Karpas-422 (cell line): ENCODE measurements at regions not wholly inside any gene's neighbourhood (a gene's known extent, or its start where the extent isn't known, plus 50 kb on each side); places are given as distances from the start of the nearest gene placed in this dataset.
"Not testable (repeated sequence)": the region's sequence is repeated elsewhere in the genome, so short reads cannot be mapped to it uniquely, and the experiment has no call there.

Experiments
- DNase-seq: peaks from one replicate; pipeline ENCODE4 v3.0.0-alpha.2; 2015
- H2AFZ ChIP-seq: fragments of 200-600 bp; sonication (generic); 2 replicates; pipeline ENCODE4 v1.6.1; 2014; ENCODE audit warnings: antibody characterized with exemption, low read length, mixed read lengths
- H3K27ac ChIP-seq: fragments of 200-600 bp; sonication (generic); 2 replicates; pipeline ENCODE4 v1.5.1; 2014; ENCODE audit warnings: mild to moderate bottlenecking, low read length, moderate library complexity
- H3K27me3 ChIP-seq: fragments of 200-600 bp; sonication (generic); 2 replicates; pipeline ENCODE4 v1.6.1; 2014; ENCODE audit warnings: low read length, mixed read lengths
- H3K36me3 ChIP-seq: fragments of 200-600 bp; sonication (generic); 2 replicates; pipeline ENCODE4 v1.6.1; 2014; ENCODE audit warnings: low read length, mixed read lengths; ENCODE audit not compliant: insufficient read depth
- H3K4me1 ChIP-seq: fragments of 200-600 bp; sonication (generic); 2 replicates; pipeline ENCODE4 v1.6.1; 2014; ENCODE audit warnings: mild to moderate bottlenecking, low read length, mixed read lengths
- H3K4me2 ChIP-seq: fragments of 200-600 bp; sonication (generic); 2 replicates; pipeline ENCODE4 v1.6.1; 2014; ENCODE audit warnings: low read length, low read depth, mild to moderate bottlenecking; ENCODE audit not compliant: poor library complexity, severe bottlenecking
- H3K4me3 ChIP-seq: fragments of 200-600 bp; sonication (generic); 2 replicates; pipeline ENCODE4 v1.5.1; 2014; ENCODE audit warnings: mild to moderate bottlenecking, antibody characterized with exemption, low read length, mixed read lengths
- H3K79me2 ChIP-seq: fragments of 200-600 bp; sonication (generic); 2 replicates; pipeline ENCODE4 v1.6.1; 2014; ENCODE audit warnings: mild to moderate bottlenecking, low read length, mixed read lengths
- H3K9ac ChIP-seq: fragments of 200-600 bp; sonication (generic); 2 replicates; pipeline ENCODE4 v1.6.0; 2014; ENCODE audit warnings: low read length
- H3K9me2 ChIP-seq: fragments of 200-600 bp; sonication (generic), shearing (Covaris generic); replicated peaks from 2 replicates; pipeline ENCODE4 v1.6.0; 2014; ENCODE audit warnings: mild to moderate bottlenecking, low read length, moderate library complexity; ENCODE audit not compliant: insufficient read depth
- H3K9me3 ChIP-seq: fragments of 300-700, 200-600 bp; sonication (generic); 2 replicates; pipeline ENCODE4 v1.6.1; 2014; ENCODE audit warnings: low read length, mixed read lengths
- H4K20me1 ChIP-seq: fragments of 200-600 bp; sonication (generic); 2 replicates; pipeline ENCODE4 v1.6.1; 2014; ENCODE audit warnings: mild to moderate bottlenecking, antibody characterized with exemption, low read length, low read depth; ENCODE audit not compliant: insufficient read depth

GRCh38 chr6:27830600-27831433 is 81.4 kb downstream of the OR2B2 start:
- not testable (repeated sequence) for H4K20me1 ChIP-seq, H3K36me3 ChIP-seq, H3K27me3 ChIP-seq, H3K79me2 ChIP-seq, H3K9me3 ChIP-seq, H3K9me2 ChIP-seq, H2AFZ ChIP-seq
- DNase-seq, result peak; percentile 80
- peak overlapping the region; percentile 74 for H3K4me3 ChIP-seq
- peak overlapping the region; percentile 87 for H3K9ac ChIP-seq
- H3K4me2 ChIP-seq, result peak overlapping the region; percentile 91
- H3K27ac ChIP-seq, result peak overlapping the region; percentile 88
- peaks cover 33% of the 10 kb centered on the region for H3K4me1 ChIP-seq

GRCh38 chr6:27830212-27830599 is 82.0 kb downstream of the OR2B2 start:
- Histone ChIP-seq H3K4me2 (peak overlapping the region; percentile 91), H3K27me3 (no peaks in the 10 kb centered on the region), H4K20me1 (no peaks in the 10 kb centered on the region), H3K4me1 (peaks cover 30% of the 10 kb centered on the region), H3K9ac (peak overlapping the region; percentile 87), H3K9me2 (no peaks in the 10 kb centered on the region), H3K36me3 (no peaks in the 10 kb centered on the region), H3K27ac (peak overlapping the region; percentile 88), H2AFZ (no peak overlapping the region), H3K9me3 (no peaks in the 10 kb centered on the region), H3K4me3 (peak overlapping the region; percentile 74), H3K79me2 (no peaks in the 10 kb centered on the region; the same call in 1 of the 2 replicates)
- DNase-seq, result no peak

- no peaks in the 10 kb centered on the region for H3K27me3 ChIP-seq
- H3K9ac ChIP-seq, result peak overlapping the region; percentile 87
- H3K36me3 ChIP-seq, result no peaks in the 10 kb centered on the region
- peak overlapping the region; percentile 74 for H3K4me3 ChIP-seq
- H3K9me2 ChIP-seq, result no peaks in the 10 kb centered on the region
- no peaks in the 10 kb centered on the region for H3K9me3 ChIP-seq
- peak overlapping the region; percentile 91 for H3K4me2 ChIP-seq
- H3K27ac ChIP-seq, result peak overlapping the region; percentile 88
- no peaks in the 10 kb centered on the region for H3K79me2 ChIP-seq
- peak; percentile 57 for DNase-seq
- no peak overlapping the region for H2AFZ ChIP-seq
- H4K20me1 ChIP-seq, result no peaks in the 10 kb centered on the region
- H3K4me1 ChIP-seq, result peaks cover 31% of the 10 kb centered on the region
These were observed 82.6 kb downstream of the OR2B2 start for GRCh38 chr6:27829453-27830211.

- not testable (repeated sequence) for H3K27ac ChIP-seq, H3K4me3 ChIP-seq, H3K79me2 ChIP-seq, H3K9ac ChIP-seq, H3K4me2 ChIP-seq, H3K9me3 ChIP-seq, H3K36me3 ChIP-seq, DNase-seq, H3K27me3 ChIP-seq, H3K9me2 ChIP-seq, H2AFZ ChIP-seq, H4K20me1 ChIP-seq
- H3K4me1 ChIP-seq, result peaks cover 41% of the 10 kb centered on the region
These were observed 84.7 kb downstream of the OR2B2 start for GRCh38 chr6:27827477-27827876.

GRCh38 chr6:27826612-27826985 is 85.6 kb downstream of the OR2B2 start:
- not testable (repeated sequence) for DNase-seq, H3K79me2 ChIP-seq, H3K4me2 ChIP-seq, H4K20me1 ChIP-seq, H2AFZ ChIP-seq, H3K4me3 ChIP-seq, H3K9me2 ChIP-seq, H3K9ac ChIP-seq, H3K36me3 ChIP-seq, H3K27ac ChIP-seq, H3K27me3 ChIP-seq, H3K9me3 ChIP-seq
- H3K4me1 ChIP-seq, result peaks cover 33% of the 10 kb centered on the region

GRCh38 chr6:27825848-27826611 is 86.2 kb downstream of the OR2B2 start:
- DNase-seq, H3K4me3 ChIP-seq, H3K27ac ChIP-seq, H2AFZ ChIP-seq, H3K36me3 ChIP-seq, H3K9me3 ChIP-seq, H3K27me3 ChIP-seq, H3K4me2 ChIP-seq, H3K9ac ChIP-seq, H3K9me2 ChIP-seq, H3K79me2 ChIP-seq, H4K20me1 ChIP-seq: not testable (repeated sequence)
- peaks cover 32% of the 10 kb centered on the region for H3K4me1 ChIP-seq

- H3K4me3 ChIP-seq, result peak overlapping the region; percentile 77
- H3K4me2 ChIP-seq, result peak overlapping the region; percentile 74
- H3K27me3 ChIP-seq, result no peaks in the 10 kb centered on the region
- H4K20me1 ChIP-seq, result no peaks in the 10 kb centered on the region
- H3K9me2 ChIP-seq, result no peaks in the 10 kb centered on the region
- H2AFZ ChIP-seq, result no peak overlapping the region
- peaks cover 24% of the 10 kb centered on the region for H3K4me1 ChIP-seq
- peak overlapping the region; percentile 87 for H3K27ac ChIP-seq
- no peaks in the 10 kb centered on the region for H3K36me3 ChIP-seq
- H3K9me3 ChIP-seq, result no peaks in the 10 kb centered on the region
- no peaks in the 10 kb centered on the region for H3K79me2 ChIP-seq
- peak overlapping the region; percentile 84 for H3K9ac ChIP-seq
- peak; percentile 74 for DNase-seq
These were observed 87.0 kb downstream of the OR2B2 start for GRCh38 chr6:27825025-27825793.
